Muscle of back (tissue), 3 donors: ENCODE measurements at regions not wholly inside any gene's neighbourhood (a gene's known extent, or its start where the extent isn't known, plus 50 kb on each side); places are given as distances from the start of the nearest gene placed in this dataset.

Source experiments
- DNase-seq, 3 donors: peaks; one replicate each; pipeline versions ENCODE4 v3.0.0 to v3.0.0-alpha.2; 2013

DNA sequence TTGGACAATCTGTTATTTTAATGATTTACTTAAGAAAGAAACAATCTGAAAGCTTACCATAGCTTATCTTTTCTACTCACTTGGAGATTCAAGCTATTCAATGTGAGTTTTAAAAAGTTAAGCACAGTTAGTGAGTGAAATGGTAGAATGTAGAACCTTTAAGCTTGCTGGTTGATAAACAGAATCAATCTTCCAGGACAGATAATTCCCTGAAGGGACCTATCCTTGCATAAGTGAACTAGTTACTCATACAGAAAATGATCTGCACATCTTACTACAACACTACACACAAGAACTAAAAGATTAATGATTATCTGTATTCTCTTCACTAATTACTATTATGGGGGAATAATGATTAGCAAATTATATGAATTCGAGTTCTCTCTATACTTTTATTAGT is 165.6 kb downstream of the PALM2AKAP2 start:
- DNase-seq = no peak

DNA sequence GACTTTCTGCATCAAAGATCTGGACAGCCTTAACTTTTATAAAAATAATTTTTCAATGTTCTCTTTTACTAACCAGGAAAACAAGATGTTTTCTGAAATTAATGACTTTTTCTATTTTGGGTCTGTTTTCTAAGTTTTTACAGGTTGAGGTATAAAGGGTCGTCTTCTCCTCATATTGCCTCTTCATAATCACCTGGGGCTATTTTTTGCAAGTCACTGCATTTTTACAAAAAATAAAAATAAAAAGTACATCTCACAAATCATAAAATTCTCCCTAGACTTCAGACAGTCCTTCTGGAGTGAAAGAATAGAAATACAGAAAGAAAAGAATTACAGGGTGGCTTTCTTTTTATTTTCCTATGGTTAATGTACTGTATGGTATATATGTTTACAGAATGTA is 168.5 kb downstream of the PALM2AKAP2 start:
- no peak for DNase-seq

DNA sequence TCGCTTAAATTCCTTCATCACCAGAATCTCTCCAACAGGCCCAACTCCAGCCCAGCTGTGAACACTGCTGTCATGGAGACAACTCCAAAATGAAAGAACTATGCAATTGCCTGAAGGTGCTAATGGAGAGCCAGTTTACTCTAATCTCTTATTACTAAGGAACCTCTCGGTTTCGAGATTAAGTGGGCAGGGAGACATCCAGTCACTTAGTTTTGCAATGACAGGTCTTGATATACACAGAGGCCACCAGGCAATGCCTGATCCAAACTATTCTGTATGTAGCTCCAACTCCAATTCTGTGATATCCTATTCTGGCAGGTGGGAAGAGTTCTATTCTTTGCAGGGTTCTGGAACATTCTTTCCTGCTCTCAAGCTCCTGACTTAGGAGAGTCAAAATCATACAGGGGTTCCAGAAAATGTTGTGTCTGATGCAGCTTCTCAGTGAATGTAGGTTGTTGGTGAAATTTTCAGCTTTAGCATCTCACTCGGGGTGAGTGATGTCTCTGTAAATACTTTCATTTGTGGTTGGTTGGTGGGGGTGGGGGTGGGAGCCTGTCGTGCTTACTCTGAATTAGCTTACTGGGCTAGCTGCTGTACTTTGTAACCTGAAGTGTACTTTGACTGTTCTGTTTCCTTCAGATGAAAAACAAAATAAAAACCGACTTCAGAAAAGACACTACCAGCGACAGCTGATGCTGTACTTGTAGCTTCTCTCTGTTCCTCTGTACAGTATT is 170.9 kb downstream of the PALM2AKAP2 start:
- DNase-seq = no peak

DNA sequence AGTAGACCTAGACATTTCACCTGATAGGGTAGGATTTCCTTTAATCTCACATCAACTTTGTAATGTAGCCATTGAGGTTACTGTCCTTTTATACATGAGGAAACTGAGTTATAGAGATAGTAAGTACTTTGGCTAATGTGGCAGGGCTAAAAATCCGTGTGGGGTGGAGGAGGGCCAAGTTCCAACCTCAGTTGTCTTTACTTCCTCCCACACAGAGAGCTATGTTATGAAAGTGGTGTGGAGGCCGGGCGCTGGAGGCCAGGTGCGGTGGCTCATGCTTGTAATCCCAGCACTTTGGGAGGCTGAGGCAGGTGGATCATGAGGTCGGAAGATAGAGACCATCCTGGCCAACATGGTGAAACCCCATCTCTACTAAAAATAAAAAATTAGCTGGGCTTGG is 173.3 kb downstream of the PALM2AKAP2 start:
- DNase-seq = no peak

DNA sequence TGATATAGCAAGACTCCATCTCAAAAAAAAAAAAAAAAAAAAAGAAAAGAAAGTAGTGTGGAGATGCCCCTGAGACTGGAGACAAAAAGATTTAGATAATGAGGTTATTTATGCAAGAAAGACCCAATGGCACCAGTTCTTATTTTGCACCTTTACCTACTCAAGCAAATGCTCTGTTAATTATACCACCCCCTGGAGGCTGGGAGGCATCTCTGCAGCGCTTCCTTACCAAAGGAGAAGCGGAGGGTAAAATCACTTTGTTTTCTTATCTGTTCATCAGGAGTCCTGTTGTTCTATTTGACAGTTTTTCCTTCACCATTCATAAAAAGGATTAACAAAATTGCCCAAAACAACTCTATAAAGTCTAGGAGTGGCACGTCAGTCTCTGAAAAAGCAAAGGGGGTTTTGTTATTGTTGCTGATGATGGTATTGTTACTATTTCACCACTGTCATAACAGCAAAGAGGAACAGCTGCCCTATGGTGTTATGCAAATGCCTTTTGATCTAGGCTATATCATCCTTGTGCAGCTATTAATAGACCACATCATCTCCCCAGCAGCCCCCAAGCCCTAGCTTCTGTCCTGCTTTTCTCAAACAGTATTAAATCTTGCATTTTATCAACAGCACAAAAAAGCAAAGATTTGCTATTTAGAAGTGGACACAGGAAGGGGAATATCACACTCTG is 174.0 kb downstream of the PALM2AKAP2 start:
- no peak for DNase-seq

DNA sequence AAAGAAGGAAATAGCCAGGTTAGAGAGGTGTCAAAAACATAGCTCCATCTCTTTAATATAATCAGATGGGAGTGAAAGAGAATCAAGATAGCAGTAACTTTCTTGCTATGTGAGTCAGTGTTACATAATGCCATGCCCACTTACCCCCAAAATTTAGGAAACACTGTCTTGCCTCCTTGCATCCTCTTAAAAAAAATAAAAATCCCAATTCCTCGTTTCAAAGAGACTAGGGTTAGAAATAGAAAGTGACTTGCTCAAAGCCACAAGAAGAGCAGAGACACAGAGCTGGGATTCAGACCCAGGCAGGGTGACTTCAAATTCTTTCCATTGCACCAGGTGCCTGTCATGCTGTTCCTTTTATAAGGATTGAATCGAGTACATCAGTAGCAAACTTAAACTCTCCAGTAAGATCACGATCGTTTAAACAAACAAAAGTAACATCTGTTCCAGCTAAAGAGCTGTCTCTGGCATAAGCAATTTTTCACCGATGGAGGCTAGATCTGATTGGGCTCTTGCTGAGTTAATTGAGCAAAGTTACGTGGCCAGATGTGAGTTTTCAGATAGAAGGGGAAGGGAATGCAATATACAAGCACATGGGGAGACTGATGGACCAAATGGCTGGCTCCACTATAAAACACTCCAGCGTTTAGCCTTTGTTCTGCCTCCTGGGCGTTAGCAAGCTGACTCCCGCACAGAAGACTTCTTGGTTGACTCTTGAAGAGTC is 176.9 kb downstream of the PALM2AKAP2 start:
- peak in 1 of 3 donors; percentile 44 for DNase-seq

DNA sequence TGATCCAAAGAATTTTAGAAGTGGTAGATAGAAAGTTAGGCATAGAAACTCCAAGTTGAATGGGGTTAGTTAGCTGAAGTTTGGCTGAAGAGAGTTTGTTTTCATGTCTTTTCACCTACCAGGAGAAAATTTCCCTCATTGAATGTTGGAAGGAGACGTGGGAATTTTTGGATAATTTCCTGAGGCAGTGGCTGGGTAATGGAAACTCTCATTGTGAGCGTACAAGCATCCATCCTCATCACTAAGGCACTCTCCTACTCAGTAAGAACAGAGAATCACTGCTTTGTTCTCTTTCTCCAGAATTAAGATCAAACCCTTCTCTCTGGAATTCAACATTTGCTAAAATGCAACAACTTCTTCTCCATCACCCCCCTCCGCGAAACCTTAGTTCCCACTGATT is 179.7 kb downstream of the PALM2AKAP2 start:
- no peak for DNase-seq

DNA sequence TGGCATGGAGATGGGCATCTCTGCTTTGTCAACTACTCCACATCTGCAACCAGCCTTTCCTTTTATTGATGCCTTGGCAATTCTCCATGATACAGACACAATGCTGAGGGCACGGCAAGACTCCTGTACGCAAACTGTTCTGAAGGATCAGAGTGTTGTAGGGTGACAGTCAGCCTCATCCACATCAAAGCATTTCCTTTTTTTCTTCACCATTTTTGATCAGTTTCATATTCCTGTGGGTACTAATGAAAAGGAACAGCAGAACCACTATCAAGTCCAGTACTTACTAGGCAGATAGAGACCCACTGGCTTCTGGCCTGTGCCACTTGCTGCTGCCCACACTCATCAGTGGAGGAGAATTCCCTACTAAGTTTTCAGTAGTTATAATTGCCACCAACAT is 181.6 kb downstream of the PALM2AKAP2 start:
- DNase-seq = no peak

GRCh38 chr9:109962215-109962614 is 182.2 kb downstream of the PALM2AKAP2 start:
- no peak for DNase-seq

DNA sequence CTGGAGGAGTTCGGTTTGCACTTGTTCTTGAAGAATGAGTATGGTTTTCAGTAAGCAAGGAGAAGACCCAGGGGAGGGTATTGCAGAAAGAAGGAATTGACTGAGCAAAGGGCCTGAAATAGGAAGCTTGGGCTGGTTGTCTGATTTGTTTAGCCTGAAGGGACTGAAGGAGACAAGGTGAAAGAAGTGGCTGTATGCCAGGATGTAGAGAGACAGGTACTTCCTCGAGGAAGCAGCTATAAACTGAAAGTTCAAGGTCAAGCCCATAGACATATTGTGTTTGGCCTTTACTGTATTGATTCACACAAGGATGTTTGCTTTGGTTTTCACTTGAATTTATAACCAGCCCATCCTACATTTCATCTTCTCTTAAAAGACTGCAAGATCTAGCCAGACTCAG is 183.1 kb downstream of the PALM2AKAP2 start:
- no peak for DNase-seq

DNA sequence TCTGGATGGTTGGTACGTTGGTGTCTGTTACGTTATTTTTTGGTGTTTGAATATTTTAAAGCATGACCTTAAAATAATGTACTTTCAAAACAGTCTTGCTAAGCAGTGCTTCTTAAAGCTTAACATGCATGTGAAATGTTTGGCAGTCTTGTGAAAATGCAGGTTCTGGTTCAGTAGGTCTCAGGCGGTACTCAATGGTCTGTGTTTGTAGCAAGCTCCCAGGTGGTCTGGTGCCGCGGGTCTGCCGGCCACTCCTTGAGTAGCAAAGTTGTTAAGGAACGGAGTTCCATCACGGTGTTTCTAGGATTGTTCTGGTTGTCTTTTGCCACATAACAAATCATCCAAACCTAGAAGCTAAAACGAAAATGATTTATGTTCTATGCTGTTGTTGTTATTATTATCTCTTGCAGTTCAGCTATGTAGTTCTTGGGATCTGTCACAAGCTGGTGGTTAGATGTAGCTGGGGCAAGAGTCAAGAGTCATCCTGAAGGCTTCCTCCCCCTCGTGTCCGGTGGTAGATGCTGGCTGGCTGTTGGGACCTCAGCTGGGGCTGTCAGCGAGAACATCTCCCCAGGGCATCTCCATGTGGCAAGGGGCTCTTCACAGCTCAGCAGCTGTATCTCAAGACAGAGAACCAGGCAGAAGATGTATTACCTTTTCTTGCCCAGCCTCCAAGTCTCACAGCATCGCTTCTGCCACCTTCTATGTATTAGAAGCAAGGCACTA is 186.8 kb downstream of the PALM2AKAP2 start:
- no peak for DNase-seq

GRCh38 chr9:109967651-109968642 is 187.9 kb downstream of the PALM2AKAP2 start:
- peak in 1 of 3 donors; percentile 48 for DNase-seq

- peak in 2 of 3 donors; percentile 56 to 76 for DNase-seq
Measured at GRCh38 chr9:109969011-109969410, 189.0 kb downstream of the PALM2AKAP2 start.

GRCh38 chr9:109969573-109970237 is 189.7 kb downstream of the PALM2AKAP2 start:
- no peak for DNase-seq

DNA sequence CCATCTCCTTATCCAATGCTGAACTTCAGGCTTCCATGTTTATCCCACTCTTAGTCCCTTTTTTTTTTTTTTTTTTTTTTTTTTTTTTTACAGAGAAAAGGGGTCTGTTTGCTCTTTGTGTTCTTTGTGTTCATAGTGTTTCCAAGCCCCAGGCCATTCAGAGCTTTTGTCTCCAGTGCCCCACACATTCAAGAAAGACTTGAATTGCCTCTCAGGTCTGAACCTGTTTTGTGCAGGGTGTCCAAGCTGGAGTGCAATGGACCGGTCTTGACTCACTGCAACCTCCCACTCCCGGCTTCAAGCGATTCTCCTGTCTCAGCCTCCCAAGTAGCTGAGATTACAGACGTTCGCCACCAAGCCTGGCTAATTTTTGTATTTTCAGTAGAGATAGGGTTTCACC is 191.2 kb downstream of the PALM2AKAP2 start:
- no peak for DNase-seq

DNA sequence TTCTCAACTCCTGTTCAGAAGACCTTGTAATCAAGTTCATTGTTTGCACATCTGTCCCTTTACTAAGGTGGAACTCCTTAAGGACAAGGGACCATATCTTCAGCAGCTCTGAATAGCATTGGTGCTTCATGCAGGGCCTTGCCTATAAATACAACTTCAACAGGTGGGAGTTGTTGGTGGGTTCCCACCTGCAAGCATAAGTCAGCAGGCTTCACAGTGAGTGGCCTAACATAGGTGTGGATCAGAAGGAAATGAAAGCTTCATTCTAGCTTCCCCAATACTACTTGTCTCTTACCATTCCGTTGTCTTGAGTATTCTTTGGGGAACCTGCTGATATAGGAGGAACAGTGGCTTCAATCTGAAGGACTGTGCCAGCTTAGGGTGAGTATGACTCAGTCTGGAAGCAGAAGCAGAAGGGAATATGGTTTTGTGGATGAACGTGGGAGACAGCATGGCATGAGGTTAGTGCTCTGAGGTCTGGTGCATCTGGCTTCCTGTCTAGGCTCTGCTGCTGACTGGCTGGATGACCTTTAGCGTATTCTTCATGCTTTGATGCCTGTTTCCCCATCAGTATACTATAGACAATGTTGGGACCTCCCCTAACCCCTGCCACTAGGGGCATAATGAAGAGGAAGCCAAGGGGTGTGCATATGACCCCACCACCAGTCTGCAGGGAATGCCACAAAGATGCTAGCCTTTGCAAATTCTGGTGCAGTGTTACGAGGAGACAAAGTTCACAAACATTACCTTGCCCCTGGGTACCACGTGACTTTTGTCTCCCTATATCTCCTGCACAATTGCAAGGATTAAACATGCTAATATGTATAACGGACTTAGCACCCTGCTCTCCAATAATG is 192.3 kb downstream of the PALM2AKAP2 start:
- no peak for DNase-seq

GRCh38 chr9:109973336-109973735 is 193.3 kb downstream of the PALM2AKAP2 start:
- DNase-seq = no peak

- DNase-seq = no peak
Measured at GRCh38 chr9:109974143-109974917, 194.3 kb downstream of the PALM2AKAP2 start.

- no peak for DNase-seq
Measured at GRCh38 chr9:109974918-109975276, 194.9 kb downstream of the PALM2AKAP2 start.
